SK-N-SH treated with all-trans-retinoic acid at 6 μM for 48 hours (cell line): ENCODE measurements at regions not wholly inside any gene's neighbourhood (a gene's known extent, or its start where the extent isn't known, plus 50 kb on each side); places are given as distances from the start of the nearest gene placed in this dataset.

Experiments
- ARNTL ChIP-seq: fragments of 450-650 bp; formaldehyde crosslinking; IDR thresholded peaks from 2 replicates; pipeline ENCODE4 v1.5.0; 2020; ENCODE audit warnings: low read depth, mild to moderate bottlenecking, moderate library complexity, borderline replicate concordance
- OSR1 ChIP-seq: fragments of 250-450 bp; sonication (Bioruptor Pico); IDR thresholded peaks from 2 replicates; pipeline ENCODE4 v1.8.0; 2022; ENCODE audit warnings: moderate library complexity, mild to moderate bottlenecking, inconsistent platforms
- PPARA ChIP-seq: fragments of 250-450 bp; sonication (Bioruptor Pico); IDR thresholded peaks from 2 replicates; pipeline ENCODE4 v1.5.0; 2020; ENCODE audit warnings: mild to moderate bottlenecking, borderline replicate concordance
- RARB ChIP-seq: fragments of 250-450 bp; sonication (Bioruptor Pico); IDR thresholded peaks from 2 replicates; pipeline ENCODE4 v1.8.0; 2021; ENCODE audit warnings: mild to moderate bottlenecking, moderate library complexity
- ZNF70 ChIP-seq: fragments of 450-650 bp; formaldehyde crosslinking; IDR thresholded peaks from 2 replicates; pipeline ENCODE4 v1.5.0; 2020; ENCODE audit warnings: mild to moderate bottlenecking, moderate library complexity

- TF ChIP-seq ZNF70 (CRISPR knock-in tag): no peak
- no peak for TF ChIP-seq OSR1 (CRISPR knock-in tag)
- TF ChIP-seq RARB (CRISPR knock-in tag): no peak
- no peak for TF ChIP-seq PPARA
- no peak for TF ChIP-seq ARNTL (CRISPR knock-in tag)
These were observed 158.6 kb upstream of the CARD18 start for GRCh38 chr11:105298174-105298573.
